DMS79 (cell line): ENCODE measurements at regions not wholly inside any gene's neighbourhood (a gene's known extent, or its start where the extent isn't known, plus 50 kb on each side); places are given as distances from the start of the nearest gene placed in this dataset.

Experiments used
- DNase-seq: peaks from one replicate; lab custom pipeline; 2025; lab: John Stamatoyannopoulos, UW

DNA sequence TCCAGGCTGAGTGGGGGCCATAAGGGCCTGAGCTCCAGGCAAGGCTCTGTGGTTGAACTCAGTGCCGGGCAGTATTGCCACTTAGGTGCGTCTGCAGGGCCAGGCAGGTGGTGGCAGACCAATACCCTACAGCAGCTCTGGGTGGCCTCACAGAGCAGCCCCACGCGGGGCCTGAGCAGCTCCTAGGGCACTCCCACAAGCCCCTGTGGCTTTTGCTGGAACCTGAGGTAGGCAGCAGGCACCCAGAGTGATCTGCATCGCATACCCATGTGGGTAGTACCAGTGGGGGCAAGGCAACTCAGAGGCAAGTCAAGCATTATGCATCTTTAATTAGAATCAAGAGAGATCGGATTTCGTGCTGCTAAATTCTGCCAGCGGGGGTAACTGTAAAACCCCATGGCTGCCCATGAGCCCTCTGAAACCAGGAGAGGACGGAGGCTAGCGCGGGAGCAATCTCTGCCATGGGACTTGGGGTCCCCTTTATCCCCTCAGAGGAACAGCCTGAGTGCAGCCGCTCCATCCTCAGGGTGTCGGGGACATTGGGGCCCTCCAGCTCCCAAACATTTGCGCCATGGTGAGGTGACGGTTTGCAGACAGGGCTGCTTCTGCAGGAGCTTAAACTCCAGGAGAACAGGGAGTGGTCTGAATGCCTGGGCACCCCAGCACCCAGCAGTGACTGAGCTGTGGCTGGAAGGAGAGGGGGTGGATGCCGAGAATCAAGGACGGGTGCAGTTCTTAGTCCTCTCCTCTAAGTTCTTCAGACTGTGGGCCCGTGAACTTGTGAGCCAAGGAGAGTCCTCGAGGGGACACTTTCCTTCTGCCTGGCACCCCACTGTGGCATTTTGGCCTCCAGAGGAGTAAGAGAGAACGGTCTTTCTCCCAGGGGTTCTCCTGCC, 62.4 kb upstream of the PCSK6 start:
- DNase-seq = no peak

DNA sequence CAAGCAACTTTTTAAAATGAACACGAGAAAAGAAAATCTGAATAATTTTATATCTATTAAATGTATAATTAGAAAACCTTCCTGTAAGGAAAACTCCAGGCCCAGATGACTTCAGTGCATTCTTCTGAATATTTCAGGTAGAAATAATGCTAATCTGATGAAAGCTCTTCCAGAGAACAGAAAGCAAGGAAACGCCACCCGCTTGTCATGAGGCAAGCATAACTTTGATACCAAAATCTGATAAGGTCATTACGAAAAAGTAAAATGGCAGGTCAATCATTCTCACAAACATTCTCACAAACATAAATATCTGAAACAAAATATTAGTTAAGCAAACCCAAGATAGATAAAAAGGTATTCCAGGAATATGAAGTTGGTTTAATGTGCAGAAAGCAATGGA, 60.6 kb upstream of the PCSK6 start:
- no peak for DNase-seq

DNA sequence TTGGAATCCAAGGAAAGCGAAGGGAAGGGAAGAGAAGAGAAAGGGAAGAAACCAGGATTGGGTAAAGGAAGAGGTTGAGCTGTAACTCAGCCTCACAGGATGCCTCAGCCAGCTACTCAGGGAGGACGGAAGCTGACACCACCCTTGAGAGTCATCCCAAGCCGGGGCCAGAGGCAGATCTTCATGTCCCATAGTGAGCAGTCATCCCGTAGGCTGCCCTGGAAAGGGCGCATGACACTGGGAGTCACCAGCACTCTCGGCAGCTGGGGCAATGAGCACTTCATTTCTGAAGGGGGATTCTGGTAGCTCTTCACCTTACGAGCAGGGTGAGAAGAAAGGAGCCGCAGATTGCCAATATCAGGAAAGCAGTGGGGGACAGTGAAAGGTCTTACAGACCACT, 60.1 kb upstream of the PCSK6 start:
- no peak for DNase-seq

DNA sequence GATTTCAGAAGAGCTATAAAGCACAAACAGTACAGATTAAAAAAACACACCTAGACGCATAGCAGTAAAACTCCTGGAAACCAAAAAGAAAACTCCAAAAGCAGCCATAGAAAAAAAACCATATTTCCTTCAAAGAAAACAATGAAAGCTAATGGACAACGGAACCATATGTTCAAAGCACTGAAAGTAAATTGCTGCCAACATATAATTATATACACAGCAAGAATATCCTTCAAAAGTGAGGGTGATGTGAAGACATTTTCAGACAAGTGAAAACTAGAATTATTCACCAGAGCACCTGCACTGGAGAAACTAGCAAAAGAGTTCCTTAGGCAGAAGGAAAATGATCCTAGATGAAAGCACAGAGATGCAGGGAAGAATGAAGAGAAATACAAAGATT, 58.2 kb upstream of the PCSK6 start:
- no peak for DNase-seq

DNA sequence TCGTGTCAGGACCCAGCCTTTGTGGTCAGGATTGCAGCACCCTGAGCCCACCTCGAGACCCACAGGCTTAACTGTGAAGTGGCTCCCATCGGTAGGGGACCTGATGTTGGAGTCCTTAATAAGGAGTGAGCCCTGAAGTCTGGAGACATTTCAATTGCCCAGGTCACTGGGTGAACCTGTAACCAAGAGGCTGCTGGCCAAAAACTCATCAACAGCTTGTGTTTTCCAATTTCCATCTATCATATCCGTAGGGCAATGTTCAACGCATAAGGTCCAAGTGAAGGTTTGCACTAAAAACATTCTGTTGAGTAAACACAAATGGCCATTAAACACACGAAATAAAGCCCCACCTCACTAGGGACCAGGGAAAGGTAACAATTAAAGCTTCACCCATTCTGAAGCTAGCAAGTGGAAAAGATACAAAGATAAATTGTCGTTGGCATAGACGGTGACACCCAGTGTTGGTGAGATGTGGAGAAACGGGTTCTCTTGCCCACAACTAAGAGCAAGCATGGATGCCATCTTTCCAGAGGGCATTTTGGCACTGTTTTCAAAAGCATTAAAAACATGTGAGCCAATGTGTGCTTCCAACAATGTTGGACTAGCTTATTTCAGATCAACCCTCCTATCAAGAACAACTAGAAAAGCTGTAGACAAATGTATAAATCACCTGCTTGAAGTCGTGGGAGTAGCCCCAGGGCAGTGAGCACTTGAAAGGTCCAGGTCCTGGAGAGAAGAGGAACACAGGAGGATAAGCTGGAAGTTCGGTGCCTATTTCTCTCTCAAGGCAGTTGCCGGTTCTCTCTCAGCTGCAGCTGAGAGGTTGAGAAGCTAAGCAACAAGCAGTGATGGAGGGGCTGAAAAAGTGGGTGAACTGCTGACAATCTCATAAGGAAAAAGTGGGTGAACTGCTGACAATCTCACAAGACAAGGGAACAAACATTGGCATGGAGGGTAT, 56.3 kb upstream of the PCSK6 start:
- no peak for DNase-seq

DNA sequence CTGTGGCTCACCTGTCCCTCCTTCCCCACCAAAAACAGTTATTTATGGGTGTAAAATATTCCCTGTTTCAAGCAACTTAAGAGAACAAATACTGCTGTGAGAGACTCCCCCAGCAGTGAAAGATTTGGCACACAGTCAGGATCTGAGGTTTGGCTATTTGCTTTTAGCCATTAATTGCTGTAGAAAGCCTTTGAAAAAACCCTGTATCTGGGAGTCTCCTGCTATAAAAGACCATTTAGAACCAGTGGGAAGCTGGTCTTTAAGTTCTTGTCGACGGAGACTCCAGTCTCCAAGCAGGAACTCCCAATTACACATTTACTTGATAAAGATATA, 55.1 kb upstream of the PCSK6 start:
- no peak for DNase-seq

- no peak for DNase-seq
These were observed 54.6 kb upstream of the PCSK6 start for GRCh38 chr15:101543926-101544612.

DNA sequence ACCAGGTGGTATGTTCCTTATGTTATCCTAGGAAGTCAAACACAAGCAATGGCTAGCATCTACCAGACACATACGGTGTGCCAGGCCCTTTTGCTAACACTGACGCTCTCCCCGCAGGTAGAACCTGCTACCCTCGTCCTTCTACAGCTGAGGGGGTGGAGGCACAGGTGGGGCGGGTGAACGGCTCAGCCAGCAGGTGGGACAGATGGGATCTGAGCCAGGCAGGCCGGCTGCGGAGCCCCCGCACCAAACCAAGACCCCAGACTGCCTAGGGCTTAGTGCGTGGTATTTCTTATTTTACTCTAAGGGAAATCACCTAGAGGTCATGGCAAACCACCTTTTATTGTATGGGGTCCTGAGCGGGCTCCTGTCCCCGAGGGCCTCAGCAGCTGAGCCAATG, 53.9 kb upstream of the PCSK6 start:
- DNase-seq = no peak

DNA sequence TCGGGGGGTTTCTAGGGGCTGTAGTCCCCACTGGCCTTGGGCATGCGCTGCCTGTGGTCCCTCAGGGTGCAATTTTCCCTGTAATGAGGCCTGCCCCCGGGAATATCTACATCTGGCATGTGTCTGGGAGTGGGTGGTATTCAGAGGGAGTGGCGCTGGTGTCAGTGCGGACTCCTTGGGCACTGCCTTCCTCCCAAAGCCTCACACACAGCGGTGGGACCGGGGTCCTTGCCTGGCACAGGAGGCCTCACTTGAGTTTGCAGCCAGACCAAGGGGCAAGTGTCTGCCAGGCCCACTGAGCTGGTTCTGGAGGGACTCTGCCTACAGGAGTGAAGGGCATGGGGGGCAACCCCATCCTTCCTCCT, 53.5 kb upstream of the PCSK6 start:
- DNase-seq = no peak

- no peak for DNase-seq
These were observed 53.0 kb upstream of the PCSK6 start for GRCh38 chr15:101542306-101543025.

GRCh38 chr15:101541501-101542292, 52.2 kb upstream of the PCSK6 start:
- no peak for DNase-seq

DNA sequence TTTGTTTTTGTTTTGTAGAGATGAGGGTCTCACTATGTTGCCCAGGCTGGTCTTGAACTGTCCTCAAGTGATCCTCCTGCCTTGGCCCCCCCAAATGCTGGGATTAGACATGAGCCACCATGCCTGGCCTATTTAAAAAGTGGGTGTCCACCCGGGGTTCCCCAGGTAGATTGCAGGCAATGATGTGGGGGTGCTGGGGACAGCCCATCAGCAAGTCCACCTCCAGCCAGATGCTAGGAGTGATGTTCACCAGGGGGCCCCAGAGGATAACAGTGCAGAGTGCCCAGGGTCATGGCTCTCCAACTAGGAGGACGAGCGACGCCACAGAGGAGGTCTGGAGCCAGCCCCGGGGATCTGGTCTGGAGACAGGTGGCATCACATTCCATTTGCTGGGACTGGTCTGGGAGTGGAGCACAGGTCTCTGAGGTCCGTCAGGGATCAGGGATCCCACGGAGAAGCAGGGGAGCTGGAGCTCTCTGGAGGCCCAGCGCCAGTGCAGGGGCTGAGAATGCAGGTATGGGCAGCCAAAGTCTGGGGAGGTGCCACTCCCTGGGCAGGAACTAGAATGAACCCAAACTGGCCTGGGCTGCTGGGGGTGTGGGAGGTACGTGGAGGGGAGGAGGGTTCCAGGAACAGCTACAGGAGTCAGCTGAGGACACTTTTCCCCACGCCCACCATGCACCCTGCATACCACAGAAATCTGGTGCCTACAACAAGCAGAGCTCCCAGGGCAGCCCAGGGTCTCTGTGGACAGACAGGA, 51.2 kb upstream of the PCSK6 start:
- DNase-seq = no peak

GRCh38 chr15:101539930-101540329, 50.4 kb upstream of the PCSK6 start:
- DNase-seq = no peak

DNA sequence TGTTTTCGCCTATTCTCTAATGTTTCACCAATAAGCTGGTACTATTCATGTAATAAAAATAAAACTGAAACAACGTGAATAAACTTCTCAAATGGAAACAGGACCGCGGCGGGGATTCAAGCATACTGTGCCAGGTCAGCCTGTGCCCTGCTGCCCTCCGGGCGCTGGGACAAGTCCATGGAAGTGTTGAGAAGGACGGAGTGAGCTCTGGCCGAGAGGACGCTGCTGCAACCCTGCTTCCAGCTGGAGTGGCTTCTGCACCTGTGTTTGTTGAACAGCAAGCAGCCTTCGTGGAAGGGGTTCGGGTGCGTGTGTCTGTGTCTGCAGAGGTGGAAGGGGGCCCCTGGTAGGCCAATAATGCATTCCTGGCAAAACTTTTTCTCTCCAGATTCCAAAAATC, 50.0 kb upstream of the PCSK6 start:
- DNase-seq = no peak
